NCI-H2107 treated with DMSO at 0.1 percent for 48 hours (cell line): ENCODE measurements at regions not wholly inside any gene's neighbourhood (a gene's known extent, or its start where the extent isn't known, plus 50 kb on each side); places are given as distances from the start of the nearest gene placed in this dataset.

Source experiments
- DNase-seq: peaks from one replicate; lab custom pipeline; 2025; ENCODE audit not compliant: unreplicated experiment; lab: John Stamatoyannopoulos, UW

- no peak for DNase-seq
These were observed 110.2 kb upstream of the HNRNPU start for GRCh38 chr1:244974550-244974949.

DNA sequence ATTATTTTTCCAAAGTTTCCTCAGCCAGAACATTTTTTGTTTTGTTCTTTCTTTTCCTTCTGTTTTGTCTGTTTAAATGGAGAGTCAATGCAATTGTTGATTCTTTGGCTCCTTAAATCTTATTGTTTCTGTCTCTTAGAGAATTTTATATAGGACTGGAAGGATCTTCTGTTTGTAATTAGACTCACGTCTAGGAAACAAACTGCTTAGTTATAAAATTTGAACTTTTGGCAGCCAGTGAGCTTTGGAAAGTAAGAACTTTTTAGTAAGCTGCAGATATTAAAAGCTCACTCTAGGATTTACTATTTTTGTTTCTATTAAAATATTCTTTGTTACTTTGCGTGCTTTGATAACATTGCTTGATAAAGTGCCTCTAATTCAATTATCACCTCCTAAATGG, 109.8 kb upstream of the HNRNPU start:
- no peak for DNase-seq

DNA sequence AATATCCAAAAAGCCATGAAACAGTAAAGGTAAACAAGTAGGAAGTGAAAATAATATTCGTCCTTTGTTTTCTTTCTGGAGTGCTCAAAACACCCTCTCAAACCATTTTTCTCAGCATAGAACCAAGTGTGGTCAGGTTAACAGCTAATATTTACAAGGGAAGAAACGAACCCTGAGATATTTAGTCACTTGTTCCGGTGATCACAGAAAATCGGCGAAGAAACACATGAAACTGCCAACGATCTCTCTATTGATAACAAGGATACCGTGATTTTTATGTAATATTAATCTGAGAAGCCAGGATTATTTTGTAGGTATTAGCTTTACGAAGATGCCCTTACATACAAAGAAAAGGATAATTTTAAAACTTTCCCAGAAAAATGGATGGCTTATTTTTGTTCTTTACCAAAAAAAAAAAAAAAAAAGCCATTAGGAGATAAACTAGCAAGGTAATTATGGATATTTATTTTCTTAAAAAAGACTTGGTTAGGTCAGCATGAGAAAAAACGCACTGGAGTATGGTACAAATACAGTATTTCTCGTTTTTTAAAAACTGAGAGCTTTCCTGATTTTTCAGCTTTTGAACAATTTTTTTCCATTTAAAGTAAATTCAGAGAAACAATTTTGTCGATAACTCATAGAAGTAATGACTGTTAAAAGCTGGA, 107.3 kb upstream of the HNRNPU start:
- DNase-seq: peak; percentile 89

- DNase-seq: peak; percentile 93
These were observed 106.6 kb upstream of the HNRNPU start for GRCh38 chr1:244970744-244971551.

DNA sequence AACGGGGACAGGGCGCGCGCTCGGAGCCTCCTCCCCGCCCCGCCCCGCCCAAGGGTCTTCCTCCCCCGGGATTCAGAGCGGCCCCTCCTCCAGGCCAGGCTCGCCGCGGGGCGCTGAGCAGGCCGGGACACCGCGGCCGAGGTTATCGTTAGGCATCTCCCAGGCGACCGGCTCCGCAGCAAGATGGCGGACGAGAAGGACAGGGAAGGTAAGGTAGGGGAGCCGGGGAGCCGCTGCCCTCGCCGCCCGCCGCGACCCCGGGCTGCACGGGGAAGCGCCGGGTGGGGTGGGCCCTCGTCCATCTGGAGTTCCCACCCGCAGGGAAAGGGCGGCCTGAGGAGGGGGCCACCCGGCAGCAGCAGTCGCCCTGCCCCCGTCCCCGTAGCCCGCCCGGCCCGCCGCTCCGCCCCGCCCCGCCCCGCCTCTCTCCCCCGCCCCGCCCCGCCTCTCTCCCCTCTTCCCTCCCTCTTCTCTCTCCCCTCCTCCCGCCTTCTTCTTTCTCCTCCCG, 105.9 kb upstream of the HNRNPU start:
- DNase-seq: peak; percentile 88

GRCh38 chr1:244969355-244970235, 105.3 kb upstream of the HNRNPU start:
- DNase-seq: peak; percentile 95

DNA sequence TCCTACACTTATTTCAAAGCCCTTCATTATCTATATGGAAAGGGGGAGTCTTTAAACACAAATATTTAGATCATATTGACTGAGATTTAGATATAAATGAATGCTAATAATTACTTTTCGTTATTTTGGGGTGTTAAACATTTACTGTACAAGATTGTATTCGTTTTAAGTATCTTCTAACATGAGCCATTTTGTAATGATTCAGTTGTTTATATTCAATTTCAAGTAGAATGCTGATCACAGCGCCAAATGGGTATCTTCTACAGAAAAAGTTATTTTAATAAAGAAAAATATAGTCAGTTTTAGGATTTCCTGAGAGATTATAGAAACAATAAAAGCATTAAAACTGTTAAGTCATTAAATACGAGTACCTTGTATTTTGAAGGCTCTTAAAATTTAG, 104.5 kb upstream of the HNRNPU start:
- no peak for DNase-seq

GRCh38 chr1:244968471-244968871, 104.1 kb upstream of the HNRNPU start:
- no peak for DNase-seq

- DNase-seq: no peak
These were observed 102.8 kb upstream of the HNRNPU start for GRCh38 chr1:244967159-244967558.

DNA sequence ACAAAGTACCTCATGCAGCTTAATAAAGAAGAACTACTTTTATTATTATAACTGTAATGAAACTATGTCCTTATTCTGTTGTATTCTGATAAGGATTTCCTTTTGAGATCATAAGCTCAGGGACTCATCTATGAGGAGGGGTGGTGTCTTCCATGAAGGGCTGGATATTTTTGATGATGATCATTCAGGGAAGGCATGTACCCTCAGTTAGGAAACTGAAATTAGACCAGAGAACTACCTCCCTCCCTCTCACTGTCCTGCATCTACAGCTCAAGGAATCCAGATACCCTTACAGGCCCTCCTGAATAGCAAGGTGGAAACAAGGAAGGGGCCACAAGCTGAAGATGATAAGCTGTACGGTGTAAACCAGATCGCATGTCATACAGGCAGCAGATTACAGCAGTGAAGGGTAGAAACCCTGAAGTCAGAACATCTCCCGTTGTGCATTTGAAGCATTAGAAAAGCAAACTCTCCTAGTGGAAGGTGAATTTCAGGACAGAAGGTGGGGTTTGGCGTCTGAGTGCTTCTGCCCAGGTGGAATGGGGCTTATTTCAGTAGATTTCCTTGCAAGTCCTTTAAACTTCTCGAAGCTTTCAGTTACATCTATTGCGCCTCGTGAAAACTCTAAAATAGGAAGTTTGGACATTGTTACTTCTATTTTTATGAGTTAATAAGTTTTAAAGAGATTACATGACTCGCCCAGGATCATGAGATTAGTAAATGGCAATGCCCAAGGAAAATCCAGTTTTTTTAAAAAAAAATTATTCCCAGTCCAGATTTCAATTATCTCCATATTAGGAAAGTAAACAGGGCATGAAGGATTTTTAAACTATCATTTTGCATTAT, 101.1 kb upstream of the HNRNPU start:
- no peak for DNase-seq

DNA sequence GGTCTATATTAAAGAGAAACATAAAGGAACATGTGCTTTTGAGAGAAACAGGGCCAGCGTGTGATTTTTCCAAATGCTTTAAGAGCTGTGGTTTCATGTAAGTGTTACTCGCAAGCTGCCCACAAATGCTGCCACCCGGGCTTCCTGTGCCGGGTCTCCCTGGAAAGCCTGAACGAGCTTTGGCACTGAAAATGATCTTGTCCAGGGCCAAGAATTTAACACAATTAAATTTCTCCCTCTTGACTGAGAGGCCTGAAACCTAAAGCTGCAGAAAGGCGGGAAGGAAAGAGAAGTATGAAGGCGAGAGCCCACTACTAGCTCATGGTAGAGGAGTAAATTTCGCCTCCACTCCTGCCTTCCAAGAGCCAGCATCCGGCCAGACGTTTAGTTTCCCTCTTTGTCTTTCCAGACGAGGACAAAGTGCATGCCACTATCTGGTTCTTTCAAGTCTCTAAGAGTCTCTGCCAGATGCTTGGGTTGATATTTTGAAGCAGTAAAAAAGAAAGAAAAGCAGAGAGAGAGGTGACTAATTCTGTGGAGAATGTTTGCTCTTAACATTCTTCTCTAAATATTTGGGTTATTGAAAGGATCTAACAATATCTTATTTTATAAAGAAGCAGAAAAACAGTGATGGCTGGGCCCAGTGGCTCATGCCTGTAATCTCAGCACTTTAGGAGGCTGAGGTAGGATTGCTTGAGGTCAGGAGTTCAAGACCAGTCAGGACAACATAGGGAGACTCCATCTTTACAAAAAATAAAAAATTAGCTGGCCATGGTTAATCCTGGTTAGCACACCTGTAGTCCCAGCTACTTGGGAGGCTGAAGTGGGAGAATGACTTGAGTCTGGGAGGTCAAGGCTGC, 100.0 kb upstream of the HNRNPU start:
- DNase-seq: peak; percentile 68

DNA sequence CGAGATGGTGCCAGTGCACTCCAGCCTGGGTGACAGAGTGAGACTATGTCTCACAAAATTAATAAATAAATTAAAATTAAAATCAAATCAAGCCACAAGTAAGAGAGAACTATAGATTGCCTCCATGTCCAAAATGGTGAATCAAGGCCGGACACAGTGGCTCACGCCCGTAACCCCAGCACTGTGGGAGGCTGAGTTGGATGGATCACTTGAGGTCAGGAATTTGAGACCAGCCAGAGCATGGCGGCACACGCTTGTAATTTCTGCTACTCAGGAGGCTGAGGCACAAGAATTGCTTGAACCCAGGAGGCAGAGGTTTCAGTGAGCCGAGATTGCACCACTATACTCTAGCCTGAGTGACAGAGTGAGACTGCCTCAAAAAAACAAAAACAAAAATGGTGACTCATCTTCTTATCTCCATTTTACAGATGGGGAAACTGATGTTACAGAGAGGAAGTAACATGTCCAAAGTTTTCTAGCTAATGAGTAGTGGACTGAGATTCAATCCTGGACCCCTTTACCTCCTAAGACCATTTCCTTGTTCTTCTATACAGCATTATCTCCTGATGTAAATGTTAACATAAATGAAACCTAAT, 99.0 kb upstream of the HNRNPU start:
- no peak for DNase-seq

DNA sequence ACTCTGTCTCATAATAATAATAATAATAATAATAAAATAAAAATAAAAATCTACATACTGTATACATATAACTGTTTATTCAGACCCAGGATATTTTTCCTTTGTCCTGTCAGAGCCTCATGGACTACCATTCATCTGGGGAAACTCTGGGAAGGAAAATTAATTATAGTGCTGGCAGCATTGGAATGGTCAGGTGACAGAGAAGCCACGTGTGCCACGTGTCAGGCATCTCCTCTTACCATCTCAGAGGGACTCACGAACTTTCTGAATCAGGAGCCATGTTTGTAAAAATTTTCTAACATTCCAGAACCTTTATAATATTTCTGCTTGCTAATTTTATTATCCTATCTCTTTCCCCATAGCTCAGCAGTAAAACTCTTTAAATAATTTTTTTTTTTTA, 97.8 kb upstream of the HNRNPU start:
- no peak for DNase-seq

DNA sequence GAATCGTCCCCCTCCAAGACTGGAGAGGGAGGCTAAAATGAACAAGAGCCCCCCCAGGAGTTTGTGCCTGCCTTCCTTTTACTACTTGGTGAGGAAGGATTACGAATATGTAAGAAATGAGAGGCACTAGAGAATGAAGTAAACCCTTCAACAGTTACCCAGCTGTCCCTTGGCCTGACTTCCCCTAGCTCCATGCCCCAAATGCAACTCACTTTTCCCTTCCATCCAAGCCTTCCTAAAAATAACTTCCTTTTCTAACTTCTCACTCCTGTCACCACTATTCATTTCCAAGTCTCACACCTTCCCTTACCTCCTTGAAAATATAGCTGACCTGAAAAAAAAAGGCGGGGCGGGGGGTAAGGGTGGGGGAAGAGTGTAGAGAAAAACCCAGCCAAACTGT, 96.6 kb upstream of the HNRNPU start:
- no peak for DNase-seq

- DNase-seq: no peak
These were observed 94.2 kb upstream of the HNRNPU start for GRCh38 chr1:244958593-244958992.

DNA sequence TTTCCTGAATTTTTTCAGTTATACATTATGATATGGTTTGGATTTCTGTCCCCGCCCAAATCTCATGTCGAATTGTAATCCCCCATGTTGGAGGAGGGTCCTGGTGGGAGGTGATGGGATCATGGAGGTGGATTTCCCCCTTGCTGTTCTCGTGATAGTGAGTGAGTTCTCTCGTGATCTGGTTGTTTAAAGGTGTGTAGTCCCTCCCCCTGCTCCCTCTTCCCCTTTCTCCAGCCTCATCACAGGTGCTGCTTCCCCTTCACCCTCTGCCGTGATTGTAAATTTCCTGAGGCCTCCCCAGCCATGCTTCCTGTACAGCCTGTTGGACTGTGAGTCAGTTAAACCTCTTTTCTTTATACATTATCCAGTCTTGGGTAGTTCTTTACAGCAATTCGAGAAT, 93.2 kb upstream of the HNRNPU start:
- DNase-seq: no peak

- no peak for DNase-seq
These were observed 92.8 kb upstream of the HNRNPU start for GRCh38 chr1:244957122-244957521.

DNA sequence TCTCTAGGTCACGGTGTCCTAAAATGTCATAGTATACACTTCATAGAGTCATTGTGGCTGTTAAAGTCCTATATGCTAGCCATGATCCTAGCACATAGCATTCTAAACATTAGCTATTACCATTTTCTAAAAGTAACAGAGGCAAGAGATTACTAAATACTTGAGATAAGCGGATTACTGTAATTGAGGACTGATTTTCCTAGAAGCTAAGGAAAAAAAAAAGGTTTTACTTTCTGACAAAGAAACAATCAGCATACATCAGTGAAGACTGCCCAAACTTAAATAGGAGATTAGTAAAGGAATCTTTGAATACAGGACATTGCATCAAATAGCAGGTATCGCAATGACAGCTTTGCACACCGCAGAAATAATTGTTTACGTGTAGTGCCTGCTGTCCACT, 91.3 kb upstream of the HNRNPU start:
- DNase-seq: no peak

DNA sequence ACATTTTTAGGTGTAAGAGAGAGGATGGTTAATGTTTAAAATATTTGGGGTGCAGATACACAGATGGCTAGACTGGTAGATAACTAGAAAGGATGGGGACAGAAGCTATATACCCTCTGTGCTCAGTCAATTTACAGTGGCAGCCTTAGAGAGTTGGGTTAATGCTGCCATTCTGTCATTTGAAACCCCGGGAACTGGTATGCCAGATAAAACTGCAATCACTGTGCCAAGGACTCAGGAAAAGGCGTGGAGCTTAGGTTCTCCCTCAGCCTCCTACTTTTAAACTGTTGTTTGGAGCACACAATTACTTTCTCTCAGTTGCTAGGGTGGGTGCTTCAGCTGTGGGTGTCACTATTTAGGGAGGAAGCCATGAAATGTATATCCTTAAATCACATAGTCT, 90.0 kb upstream of the HNRNPU start:
- DNase-seq: no peak
